A549 (cell line): ENCODE measurements at regions not wholly inside any gene's neighbourhood (a gene's known extent, or its start where the extent isn't known, plus 50 kb on each side); places are given as distances from the start of the nearest gene placed in this dataset.

Source experiments
- BHLHE40 ChIP-seq: IDR thresholded peaks from 2 replicates; pipeline ENCODE4 v1.6.1; 2012; ENCODE audit warnings: low read depth, low read length, inconsistent platforms
- CBX2 ChIP-seq: fragments of 200-600 bp; sonication (generic); IDR thresholded peaks from 2 replicates; pipeline ENCODE4 v1.6.1; 2016; ENCODE audit warnings: low read depth, mild to moderate bottlenecking, borderline replicate concordance
- JUN ChIP-seq, 2 experiments: fragments of >200 bp; sonication (Bioruptor Twin); formaldehyde crosslinking; IDR thresholded peaks; 2 replicates in 1 of 2; 3 replicates in 1 of 2; pipeline ENCODE4 v1.6.1; 2016 to 2017
- MAFK ChIP-seq: fragments of 450-650 bp; IDR thresholded peaks from 2 replicates; pipeline ENCODE4 v1.6.1; 2014; ENCODE audit not compliant: partially characterized antibody
- POLR2A ChIP-seq: IDR thresholded peaks from 2 replicates; pipeline ENCODE4 v1.6.1; 2012; ENCODE audit warnings: mild to moderate bottlenecking, low read length
- POLR2AphosphoS2 ChIP-seq: conservative IDR thresholded peaks from 2 replicates; pipeline ENCODE4 v1.6.1; 2012; ENCODE audit warnings: low read length, improper control_type of control experiment, inconsistent platforms
- ZC3H11A ChIP-seq: fragments of 450-650 bp; IDR thresholded peaks from 2 replicates; pipeline ENCODE4 v1.6.1; 2014; ENCODE audit warnings: antibody characterized with exemption, mild to moderate bottlenecking
- ZNF302 ChIP-seq: fragments of 250-450 bp; sonication (Bioruptor Pico); IDR thresholded peaks from 2 replicates; pipeline ENCODE4 v1.9.0; 2021; ENCODE audit warnings: inconsistent platforms, mild to moderate bottlenecking, moderate library complexity
- TF ChIP-seq, protein P1 (sequence below): fragments of >200 bp; sonication (Bioruptor Twin); formaldehyde crosslinking; IDR thresholded peaks from 3 replicates; pipeline ENCODE4 v1.5.1; 2016
- TF ChIP-seq, protein P2 (sequence below): fragments of >200 bp; sonication (Bioruptor Twin); formaldehyde crosslinking; IDR thresholded peaks from 2 replicates; pipeline ENCODE4 v1.6.1; 2016
- TF ChIP-seq, protein P3 (sequence below): fragments of 250-450 bp; sonication (Bioruptor Pico); IDR thresholded peaks from 2 replicates; pipeline ENCODE4 v1.5.0; 2020; ENCODE audit warnings: low read depth, mild to moderate bottlenecking, moderate library complexity
- TF ChIP-seq, protein P4 (sequence below): fragments of 250-450 bp; sonication (Bioruptor Pico); IDR thresholded peaks from 2 replicates; pipeline ENCODE4 v1.5.0; 2021; ENCODE audit warnings: mild to moderate bottlenecking, moderate library complexity, borderline replicate concordance
- TF ChIP-seq, protein P5 (sequence below): fragments of 200-600 bp; sonication (generic); IDR thresholded peaks from 2 replicates; pipeline ENCODE4 v1.6.1; 2016; ENCODE audit warnings: antibody characterized with exemption, mild to moderate bottlenecking, moderate library complexity

DNA sequence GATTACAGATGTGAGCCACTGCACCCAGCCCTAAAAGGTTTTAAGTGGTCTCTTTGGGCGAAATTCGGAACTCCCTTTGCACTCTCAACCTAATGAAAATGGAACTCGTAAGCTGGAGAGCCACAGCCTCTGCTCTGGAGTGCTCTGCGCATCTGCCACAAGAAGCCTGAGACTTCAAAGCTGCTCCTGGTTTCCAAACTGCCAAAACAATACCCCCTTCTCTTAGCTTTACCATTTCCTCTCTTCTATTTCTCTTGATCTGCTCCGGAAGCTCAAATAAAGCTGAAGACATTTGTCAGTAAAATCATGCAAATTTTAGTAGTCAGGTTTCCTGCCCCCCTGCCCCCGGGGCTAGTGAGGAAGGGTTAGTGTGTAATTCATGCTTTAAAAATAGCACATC, 312.7 kb downstream of the MFSD1 start:
- TF ChIP-seq, protein P1, sequence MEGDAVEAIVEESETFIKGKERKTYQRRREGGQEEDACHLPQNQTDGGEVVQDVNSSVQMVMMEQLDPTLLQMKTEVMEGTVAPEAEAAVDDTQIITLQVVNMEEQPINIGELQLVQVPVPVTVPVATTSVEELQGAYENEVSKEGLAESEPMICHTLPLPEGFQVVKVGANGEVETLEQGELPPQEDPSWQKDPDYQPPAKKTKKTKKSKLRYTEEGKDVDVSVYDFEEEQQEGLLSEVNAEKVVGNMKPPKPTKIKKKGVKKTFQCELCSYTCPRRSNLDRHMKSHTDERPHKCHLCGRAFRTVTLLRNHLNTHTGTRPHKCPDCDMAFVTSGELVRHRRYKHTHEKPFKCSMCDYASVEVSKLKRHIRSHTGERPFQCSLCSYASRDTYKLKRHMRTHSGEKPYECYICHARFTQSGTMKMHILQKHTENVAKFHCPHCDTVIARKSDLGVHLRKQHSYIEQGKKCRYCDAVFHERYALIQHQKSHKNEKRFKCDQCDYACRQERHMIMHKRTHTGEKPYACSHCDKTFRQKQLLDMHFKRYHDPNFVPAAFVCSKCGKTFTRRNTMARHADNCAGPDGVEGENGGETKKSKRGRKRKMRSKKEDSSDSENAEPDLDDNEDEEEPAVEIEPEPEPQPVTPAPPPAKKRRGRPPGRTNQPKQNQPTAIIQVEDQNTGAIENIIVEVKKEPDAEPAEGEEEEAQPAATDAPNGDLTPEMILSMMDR = no peak
- TF ChIP-seq, protein P2, sequence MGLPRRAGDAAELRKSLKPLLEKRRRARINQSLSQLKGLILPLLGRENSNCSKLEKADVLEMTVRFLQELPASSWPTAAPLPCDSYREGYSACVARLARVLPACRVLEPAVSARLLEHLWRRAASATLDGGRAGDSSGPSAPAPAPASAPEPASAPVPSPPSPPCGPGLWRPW = no peak
- TF ChIP-seq JUN (IDR thresholded peaks at IDR 0.05) = no peak
- TF ChIP-seq, protein P3, sequence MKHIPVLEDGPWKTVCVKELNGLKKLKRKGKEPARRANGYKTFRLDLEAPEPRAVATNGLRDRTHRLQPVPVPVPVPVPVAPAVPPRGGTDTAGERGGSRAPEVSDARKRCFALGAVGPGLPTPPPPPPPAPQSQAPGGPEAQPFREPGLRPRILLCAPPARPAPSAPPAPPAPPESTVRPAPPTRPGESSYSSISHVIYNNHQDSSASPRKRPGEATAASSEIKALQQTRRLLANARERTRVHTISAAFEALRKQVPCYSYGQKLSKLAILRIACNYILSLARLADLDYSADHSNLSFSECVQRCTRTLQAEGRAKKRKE (CRISPR knock-in tag) = no peak
- no peak for TF ChIP-seq BHLHE40
- TF ChIP-seq ZNF302 (CRISPR knock-in tag) = no peak
- TF ChIP-seq, protein P4, sequence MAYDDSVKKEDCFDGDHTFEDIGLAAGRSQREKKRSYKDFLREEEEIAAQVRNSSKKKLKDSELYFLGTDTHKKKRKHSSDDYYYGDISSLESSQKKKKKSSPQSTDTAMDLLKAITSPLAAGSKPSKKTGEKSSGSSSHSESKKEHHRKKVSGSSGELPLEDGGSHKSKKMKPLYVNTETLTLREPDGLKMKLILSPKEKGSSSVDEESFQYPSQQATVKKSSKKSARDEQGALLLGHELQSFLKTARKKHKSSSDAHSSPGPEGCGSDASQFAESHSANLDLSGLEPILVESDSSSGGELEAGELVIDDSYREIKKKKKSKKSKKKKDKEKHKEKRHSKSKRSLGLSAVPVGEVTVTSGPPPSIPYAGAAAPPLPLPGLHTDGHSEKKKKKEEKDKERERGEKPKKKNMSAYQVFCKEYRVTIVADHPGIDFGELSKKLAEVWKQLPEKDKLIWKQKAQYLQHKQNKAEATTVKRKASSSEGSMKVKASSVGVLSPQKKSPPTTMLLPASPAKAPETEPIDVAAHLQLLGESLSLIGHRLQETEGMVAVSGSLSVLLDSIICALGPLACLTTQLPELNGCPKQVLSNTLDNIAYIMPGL (CRISPR knock-in tag) = no peak
- TF ChIP-seq, protein P5, sequence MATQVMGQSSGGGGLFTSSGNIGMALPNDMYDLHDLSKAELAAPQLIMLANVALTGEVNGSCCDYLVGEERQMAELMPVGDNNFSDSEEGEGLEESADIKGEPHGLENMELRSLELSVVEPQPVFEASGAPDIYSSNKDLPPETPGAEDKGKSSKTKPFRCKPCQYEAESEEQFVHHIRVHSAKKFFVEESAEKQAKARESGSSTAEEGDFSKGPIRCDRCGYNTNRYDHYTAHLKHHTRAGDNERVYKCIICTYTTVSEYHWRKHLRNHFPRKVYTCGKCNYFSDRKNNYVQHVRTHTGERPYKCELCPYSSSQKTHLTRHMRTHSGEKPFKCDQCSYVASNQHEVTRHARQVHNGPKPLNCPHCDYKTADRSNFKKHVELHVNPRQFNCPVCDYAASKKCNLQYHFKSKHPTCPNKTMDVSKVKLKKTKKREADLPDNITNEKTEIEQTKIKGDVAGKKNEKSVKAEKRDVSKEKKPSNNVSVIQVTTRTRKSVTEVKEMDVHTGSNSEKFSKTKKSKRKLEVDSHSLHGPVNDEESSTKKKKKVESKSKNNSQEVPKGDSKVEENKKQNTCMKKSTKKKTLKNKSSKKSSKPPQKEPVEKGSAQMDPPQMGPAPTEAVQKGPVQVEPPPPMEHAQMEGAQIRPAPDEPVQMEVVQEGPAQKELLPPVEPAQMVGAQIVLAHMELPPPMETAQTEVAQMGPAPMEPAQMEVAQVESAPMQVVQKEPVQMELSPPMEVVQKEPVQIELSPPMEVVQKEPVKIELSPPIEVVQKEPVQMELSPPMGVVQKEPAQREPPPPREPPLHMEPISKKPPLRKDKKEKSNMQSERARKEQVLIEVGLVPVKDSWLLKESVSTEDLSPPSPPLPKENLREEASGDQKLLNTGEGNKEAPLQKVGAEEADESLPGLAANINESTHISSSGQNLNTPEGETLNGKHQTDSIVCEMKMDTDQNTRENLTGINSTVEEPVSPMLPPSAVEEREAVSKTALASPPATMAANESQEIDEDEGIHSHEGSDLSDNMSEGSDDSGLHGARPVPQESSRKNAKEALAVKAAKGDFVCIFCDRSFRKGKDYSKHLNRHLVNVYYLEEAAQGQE = no peak
- no peak for TF ChIP-seq CBX2
- TF ChIP-seq MAFK = no peak
- TF ChIP-seq POLR2A = no peak
- no peak for TF ChIP-seq POLR2AphosphoS2
- no peak for TF ChIP-seq ZC3H11A
